A549 (cell line): ENCODE measurements at regions not wholly inside any gene's neighbourhood (a gene's known extent, or its start where the extent isn't known, plus 50 kb on each side); places are given as distances from the start of the nearest gene placed in this dataset.
A peak's percentile ranks its signal among the peaks of the same experiment; 100 is the strongest.

Experiments used
- ATAC-seq, 2 experiments: fragments of 200-7000 bp in 1 of 2; fragments of >200 bp in 1 of 2; cut with Nextera tagmentation in 1 of 2; cut with Tn5 transposase in 1 of 2; 3 replicates each; pipeline versions ENCODE4 v1.8.0 to v1.9.1; 2018 to 2020; ENCODE audit warnings: mild to moderate bottlenecking in 1 of 2, moderate library complexity in 1 of 2
- CTCF ChIA-PET: fragments of 300-600 bp; sonication (Branson Sonifier 250); formaldehyde crosslinking; extraction: SDS; loops from one replicate; lab custom pipeline; 2021; ENCODE audit warnings: antibody characterized with exemption, inconsistent platforms; lab: Yijun Ruan, JAX
- POLR2A ChIA-PET: fragments of 350-600 bp; formaldehyde crosslinking; extraction: SDS; loops from one replicate; lab custom pipeline; 2021; ENCODE audit warnings: antibody characterized with exemption, inconsistent platforms; lab: Yijun Ruan, JAX
- DNase-seq, 2 experiments: peaks; one replicate each; pipeline versions ENCODE4 v3.0.0 to v3.0.0-alpha.2; 2011 to 2016; ENCODE audit warnings: low read depth in 1 of 2, low spot score in 1 of 2
- FAIRE-seq: peaks from 2 replicates; lab custom pipeline; 2011; peaks lifted over from hg19 to GRCh38; lab: Jason Lieb, UNC
- H3K27ac ChIP-seq, 2 experiments: fragments of >200 bp; sonication (Bioruptor Twin); formaldehyde crosslinking; 3 replicates each; pipeline ENCODE4 v1.5.1; 2016 to 2017
- H3K4me1 ChIP-seq: fragments of >200 bp; sonication (Bioruptor Twin); formaldehyde crosslinking; 3 replicates; pipeline ENCODE4 v1.6.1; 2016
- H3K4me2 ChIP-seq: fragments of >200 bp; sonication (Bioruptor Twin); formaldehyde crosslinking; 3 replicates; pipeline ENCODE4 v1.6.1; 2016
- H3K4me3 ChIP-seq: fragments of >200 bp; sonication (Bioruptor Twin); formaldehyde crosslinking; 3 replicates; pipeline ENCODE4 v1.5.1; 2016
- H3K9me3 ChIP-seq: fragments of >200 bp; sonication (Bioruptor Twin); formaldehyde crosslinking; 3 replicates; pipeline ENCODE4 v1.6.1; 2016
- BCL3 ChIP-seq: fragments of >200 bp; sonication (Bioruptor Twin); formaldehyde crosslinking; IDR thresholded peaks from 3 replicates; pipeline ENCODE4 v1.6.1; 2016
- BHLHE40 ChIP-seq: IDR thresholded peaks from 2 replicates; pipeline ENCODE4 v1.6.1; 2012; ENCODE audit warnings: low read depth, low read length, inconsistent platforms
- CBX2 ChIP-seq: fragments of 200-600 bp; sonication (generic); IDR thresholded peaks from 2 replicates; pipeline ENCODE4 v1.6.1; 2016; ENCODE audit warnings: low read depth, mild to moderate bottlenecking, borderline replicate concordance
- CEBPB ChIP-seq, 2 experiments: fragments of >200 bp in 1 of 2; sonication (Bioruptor Twin) in 1 of 2; formaldehyde crosslinking in 1 of 2; IDR thresholded peaks; 2 replicates each; pipeline ENCODE4 v1.6.1; 2012 to 2016
- CTCF ChIP-seq: fragments of >200 bp; sonication (Bioruptor Twin); formaldehyde crosslinking; IDR thresholded peaks from 3 replicates; pipeline ENCODE4 v1.5.1; 2016
- EHF ChIP-seq: fragments of 250-450 bp; sonication (Bioruptor Pico); IDR thresholded peaks from 2 replicates; pipeline ENCODE4 v1.5.0; 2020; ENCODE audit warnings: mild to moderate bottlenecking
- FOXS1 ChIP-seq: fragments of 250-450 bp; sonication (Bioruptor Pico); IDR thresholded peaks from 2 replicates; pipeline ENCODE4 v1.5.0; 2020; ENCODE audit warnings: mild to moderate bottlenecking, moderate library complexity
- GATA3 ChIP-seq: IDR thresholded peaks from 2 replicates; pipeline ENCODE4 v1.6.1; 2012; ENCODE audit warnings: borderline replicate concordance
- HDAC2 ChIP-seq: fragments of 200-600 bp; sonication (generic); IDR thresholded peaks from 2 replicates; pipeline ENCODE4 v1.6.1; 2016
- HES2 ChIP-seq: fragments of >200 bp; sonication (Bioruptor Twin); formaldehyde crosslinking; IDR thresholded peaks from 2 replicates; pipeline ENCODE4 v1.6.1; 2016
- HOXB13 ChIP-seq: fragments of 250-450 bp; sonication (Bioruptor Pico); IDR thresholded peaks from 2 replicates; pipeline ENCODE4 v1.5.0; 2020; ENCODE audit warnings: low read depth, mild to moderate bottlenecking, moderate library complexity
- HOXB5 ChIP-seq: fragments of 250-450 bp; sonication (Bioruptor Pico); IDR thresholded peaks from 2 replicates; pipeline ENCODE4 v1.5.0; 2020; ENCODE audit warnings: mild to moderate bottlenecking, moderate library complexity
- JUN ChIP-seq, 2 experiments: fragments of >200 bp; sonication (Bioruptor Twin); formaldehyde crosslinking; IDR thresholded peaks; 2 replicates in 1 of 2; 3 replicates in 1 of 2; pipeline ENCODE4 v1.6.1; 2016 to 2017
- JUNB ChIP-seq: fragments of >200 bp; sonication (Bioruptor Twin); formaldehyde crosslinking; IDR thresholded peaks from 2 replicates; pipeline ENCODE4 v1.6.1; 2016
- MAFK ChIP-seq: fragments of 450-650 bp; IDR thresholded peaks from 2 replicates; pipeline ENCODE4 v1.6.1; 2014; ENCODE audit not compliant: partially characterized antibody
- PHF8 ChIP-seq: fragments of 200-600 bp; sonication (generic); IDR thresholded peaks from 2 replicates; pipeline ENCODE4 v1.6.1; 2016; ENCODE audit warnings: low read depth, mild to moderate bottlenecking, antibody characterized with exemption, moderate library complexity, borderline replicate concordance
- POLR2AphosphoS2 ChIP-seq: conservative IDR thresholded peaks from 2 replicates; pipeline ENCODE4 v1.6.1; 2012; ENCODE audit warnings: low read length, improper control_type of control experiment, inconsistent platforms
- RFX5 ChIP-seq: fragments of 450-650 bp; IDR thresholded peaks from 2 replicates; pipeline ENCODE4 v1.7.1; 2014; ENCODE audit warnings: antibody characterized with exemption, mild to moderate bottlenecking, moderate library complexity
- TFCP2L1 ChIP-seq: fragments of 250-450 bp; sonication (Bioruptor Pico); IDR thresholded peaks from 2 replicates; pipeline ENCODE4 v1.5.0; 2021; ENCODE audit warnings: mild to moderate bottlenecking
- USF2 ChIP-seq: fragments of 450-650 bp; IDR thresholded peaks from 2 replicates; pipeline ENCODE4 v1.6.1; 2014; ENCODE audit warnings: antibody characterized with exemption
- ZC3H11A ChIP-seq: fragments of 450-650 bp; IDR thresholded peaks from 2 replicates; pipeline ENCODE4 v1.6.1; 2014; ENCODE audit warnings: antibody characterized with exemption, mild to moderate bottlenecking
- ZFP36 ChIP-seq: fragments of 450-650 bp; IDR thresholded peaks from 2 replicates; pipeline ENCODE4 v1.6.1; 2014; ENCODE audit warnings: borderline replicate concordance; ENCODE audit not compliant: partially characterized antibody
- ZSCAN20 ChIP-seq: fragments of 250-450 bp; sonication (Bioruptor Pico); IDR thresholded peaks from 2 replicates; pipeline ENCODE4 v1.8.0; 2022; ENCODE audit warnings: mild to moderate bottlenecking, moderate library complexity
- WGBS: methylation state at CpG from one replicate; pipeline ENCODE4 v1.1.6; 2017; ENCODE audit errors: missing lambda C conversion rate; 5-methylcytosine and 5-hydroxymethylcytosine counted together
- TF ChIP-seq, protein P1 (sequence below): IDR thresholded peaks from 2 replicates; pipeline ENCODE4 v1.6.1; 2012
- TF ChIP-seq, protein P2 (sequence below): fragments of 200-600 bp; sonication (generic); IDR thresholded peaks from 2 replicates; pipeline ENCODE4 v1.6.1; 2016; ENCODE audit warnings: antibody characterized with exemption, mild to moderate bottlenecking, moderate library complexity

- Histone ChIP-seq H3K4me2 (no peak overlapping the region), H3K4me1 (no peaks in the 10 kb centered on the region), H3K4me3 (no peak overlapping the region), H3K9me3 (no peaks in the 10 kb centered on the region), H3K27ac (no peak overlapping the region)
- POLR2A ChIA-PET, result no interaction called here
- no peak for FAIRE-seq
- CTCF ChIA-PET, result interaction anchor here (1.2 kb wide), 1 partner anchor 16 kb away, joined by 3 read pairs; no protein-coding TSS in a partner anchor
- DNase-seq, result no peak
- no peak for ATAC-seq
- TF ChIP-seq BHLHE40 (no peak), ZC3H11A (no peak), ZSCAN20 (CRISPR knock-in tag) (no peak), JUNB (no peak), BCL3 (no peak), POLR2AphosphoS2 (no peak)
- WGBS, result 57% methylated on average over 4 of the region's 4 CpGs
These were observed 650.0 kb upstream of the BOD1L1 start for GRCh38 chr4:14277505-14277904.

DNA sequence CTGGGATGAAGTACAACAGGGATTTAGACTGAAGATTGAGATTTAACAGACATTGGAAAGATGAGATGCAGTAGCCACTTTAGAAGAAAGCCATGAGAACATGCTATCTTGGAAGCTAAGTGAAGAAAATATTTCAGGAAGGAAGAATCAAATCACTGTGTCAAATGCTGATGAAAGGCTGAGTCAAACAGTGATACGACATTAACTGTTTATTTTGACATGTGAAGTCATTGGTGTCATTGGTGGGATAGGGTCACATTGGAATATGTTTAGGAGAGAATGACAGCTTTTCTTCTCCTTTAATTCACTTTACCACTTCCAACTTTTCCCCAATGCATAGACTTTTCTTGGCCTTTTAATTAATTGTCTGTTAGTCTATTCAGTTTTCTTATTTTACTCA, 653.0 kb upstream of the BOD1L1 start:
- TF ChIP-seq, protein P1, sequence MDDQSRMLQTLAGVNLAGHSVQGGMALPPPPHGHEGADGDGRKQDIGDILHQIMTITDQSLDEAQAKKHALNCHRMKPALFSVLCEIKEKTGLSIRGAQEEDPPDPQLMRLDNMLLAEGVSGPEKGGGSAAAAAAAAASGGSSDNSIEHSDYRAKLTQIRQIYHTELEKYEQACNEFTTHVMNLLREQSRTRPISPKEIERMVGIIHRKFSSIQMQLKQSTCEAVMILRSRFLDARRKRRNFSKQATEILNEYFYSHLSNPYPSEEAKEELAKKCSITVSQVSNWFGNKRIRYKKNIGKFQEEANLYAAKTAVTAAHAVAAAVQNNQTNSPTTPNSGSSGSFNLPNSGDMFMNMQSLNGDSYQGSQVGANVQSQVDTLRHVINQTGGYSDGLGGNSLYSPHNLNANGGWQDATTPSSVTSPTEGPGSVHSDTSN, result no peak
- TF ChIP-seq, protein P2, sequence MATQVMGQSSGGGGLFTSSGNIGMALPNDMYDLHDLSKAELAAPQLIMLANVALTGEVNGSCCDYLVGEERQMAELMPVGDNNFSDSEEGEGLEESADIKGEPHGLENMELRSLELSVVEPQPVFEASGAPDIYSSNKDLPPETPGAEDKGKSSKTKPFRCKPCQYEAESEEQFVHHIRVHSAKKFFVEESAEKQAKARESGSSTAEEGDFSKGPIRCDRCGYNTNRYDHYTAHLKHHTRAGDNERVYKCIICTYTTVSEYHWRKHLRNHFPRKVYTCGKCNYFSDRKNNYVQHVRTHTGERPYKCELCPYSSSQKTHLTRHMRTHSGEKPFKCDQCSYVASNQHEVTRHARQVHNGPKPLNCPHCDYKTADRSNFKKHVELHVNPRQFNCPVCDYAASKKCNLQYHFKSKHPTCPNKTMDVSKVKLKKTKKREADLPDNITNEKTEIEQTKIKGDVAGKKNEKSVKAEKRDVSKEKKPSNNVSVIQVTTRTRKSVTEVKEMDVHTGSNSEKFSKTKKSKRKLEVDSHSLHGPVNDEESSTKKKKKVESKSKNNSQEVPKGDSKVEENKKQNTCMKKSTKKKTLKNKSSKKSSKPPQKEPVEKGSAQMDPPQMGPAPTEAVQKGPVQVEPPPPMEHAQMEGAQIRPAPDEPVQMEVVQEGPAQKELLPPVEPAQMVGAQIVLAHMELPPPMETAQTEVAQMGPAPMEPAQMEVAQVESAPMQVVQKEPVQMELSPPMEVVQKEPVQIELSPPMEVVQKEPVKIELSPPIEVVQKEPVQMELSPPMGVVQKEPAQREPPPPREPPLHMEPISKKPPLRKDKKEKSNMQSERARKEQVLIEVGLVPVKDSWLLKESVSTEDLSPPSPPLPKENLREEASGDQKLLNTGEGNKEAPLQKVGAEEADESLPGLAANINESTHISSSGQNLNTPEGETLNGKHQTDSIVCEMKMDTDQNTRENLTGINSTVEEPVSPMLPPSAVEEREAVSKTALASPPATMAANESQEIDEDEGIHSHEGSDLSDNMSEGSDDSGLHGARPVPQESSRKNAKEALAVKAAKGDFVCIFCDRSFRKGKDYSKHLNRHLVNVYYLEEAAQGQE, result no peak
- no peak for DNase-seq
- WGBS, result 70% methylated on average over 1 of the region's 1 CpG
- CTCF ChIA-PET, result no interaction called here
- POLR2A ChIA-PET, result no interaction called here
- Histone ChIP-seq H3K4me1 (no peaks in the 10 kb centered on the region), H3K4me3 (no peak overlapping the region), H3K9me3 (no peaks in the 10 kb centered on the region), H3K27ac (no peak overlapping the region), H3K4me2 (no peak overlapping the region)
- no peak for ATAC-seq
- no peak for FAIRE-seq

- H3K9me3 ChIP-seq, result 0 out of 3 replicates have a peak, but pooled peaks cover 7% of the 10 kb centered on the region
- ChIA-PET POLR2A (no interaction called here), CTCF (no interaction called here)
- no peaks in the 10 kb centered on the region for H3K4me1 ChIP-seq
- TF ChIP-seq CEBPB (IDR thresholded peaks at IDR 0.05) (no peak), ZFP36 (no peak), RFX5 (no peak), MAFK (peak; percentile 78), EHF (CRISPR knock-in tag) (no peak)
- DNase-seq (no peak), FAIRE-seq (no peak), ATAC-seq (no peak)
- H3K4me2 ChIP-seq, result no peak overlapping the region
- no peak overlapping the region for H3K4me3 ChIP-seq
- H3K27ac ChIP-seq, result no peak overlapping the region
These were observed 657.1 kb upstream of the BOD1L1 start for GRCh38 chr4:14284578-14284977.

DNA sequence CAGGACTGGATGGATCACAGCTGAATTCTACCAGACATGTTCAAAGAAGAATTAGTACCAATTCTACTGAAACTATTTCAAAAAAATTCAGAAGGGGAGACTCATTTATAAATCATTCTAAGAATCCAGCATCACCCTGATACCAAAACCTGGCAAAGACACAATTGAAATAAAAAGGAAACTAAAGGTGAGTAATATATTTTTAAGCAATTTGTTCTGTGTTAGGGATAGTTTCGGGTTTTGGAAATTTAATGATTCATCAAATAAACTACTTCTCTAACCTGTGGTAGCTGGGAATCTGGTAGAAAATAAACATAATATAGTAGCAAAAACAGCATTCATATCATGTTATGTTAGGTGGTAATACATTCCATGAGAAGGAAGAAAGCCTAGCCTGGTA, 662.2 kb upstream of the BOD1L1 start:
- 83% methylated on average over 1 of the region's 1 CpG for WGBS
- no peak overlapping the region for H3K4me3 ChIP-seq
- no peak overlapping the region for H3K4me2 ChIP-seq
- CTCF ChIA-PET, result interaction anchor here (0.7 kb wide), 1 partner anchor 9 kb away, joined by 3 read pairs; no protein-coding TSS in a partner anchor
- no peak for DNase-seq
- H3K4me1 ChIP-seq, result no peaks in the 10 kb centered on the region
- H3K9me3 ChIP-seq, result 0 out of 3 replicates have a peak, but pooled peaks cover 7% of the 10 kb centered on the region
- no peak for FAIRE-seq
- no peak overlapping the region for H3K27ac ChIP-seq
- POLR2A ChIA-PET, result no interaction called here
- ATAC-seq, result no peak
- TF ChIP-seq FOXS1 (CRISPR knock-in tag) (no peak), PHF8 (no peak), CTCF (no peak), TFCP2L1 (CRISPR knock-in tag) (no peak), USF2 (no peak), HOXB13 (CRISPR knock-in tag) (no peak), HES2 (no peak), CBX2 (no peak), HDAC2 (no peak), GATA3 (no peak), HOXB5 (CRISPR knock-in tag) (no peak), JUN (IDR thresholded peaks at IDR 0.05) (no peak)
